Cardiac fibroblast (primary cell): ENCODE measurements at regions not wholly inside any gene's neighbourhood (a gene's known extent, or its start where the extent isn't known, plus 50 kb on each side); places are given as distances from the start of the nearest gene placed in this dataset.

ENCODE experiments used
- DNase-seq, 2 donors: peaks; one replicate each; pipeline versions ENCODE4 v3.0.0 to v3.0.0-alpha.2; 2010; ENCODE audit warnings: low read depth in 2 of 2
- H3K4me3 ChIP-seq, 2 donors: replicated peaks in 1 of 2; 1 replicate in 1 of 2; 2 replicates in 1 of 2; pipeline ENCODE4 v1.5.1; 2011; ENCODE audit warnings: low read depth in 2 of 2, low read length in 2 of 2, mild to moderate bottlenecking in 2 of 2, moderate library complexity in 1 of 2
- CTCF ChIP-seq: IDR thresholded peaks from one replicate; pipeline ENCODE4 v1.5.1; 2011; ENCODE audit warnings: low read depth, mild to moderate bottlenecking, low read length, inconsistent platforms

- TF ChIP-seq CTCF: no peak
- no peak overlapping the region for H3K4me3 ChIP-seq
- DNase-seq: no peak
Observed at GRCh38 chr3:25938566-25939325, 148.9 kb downstream of the OXSM start.

DNA sequence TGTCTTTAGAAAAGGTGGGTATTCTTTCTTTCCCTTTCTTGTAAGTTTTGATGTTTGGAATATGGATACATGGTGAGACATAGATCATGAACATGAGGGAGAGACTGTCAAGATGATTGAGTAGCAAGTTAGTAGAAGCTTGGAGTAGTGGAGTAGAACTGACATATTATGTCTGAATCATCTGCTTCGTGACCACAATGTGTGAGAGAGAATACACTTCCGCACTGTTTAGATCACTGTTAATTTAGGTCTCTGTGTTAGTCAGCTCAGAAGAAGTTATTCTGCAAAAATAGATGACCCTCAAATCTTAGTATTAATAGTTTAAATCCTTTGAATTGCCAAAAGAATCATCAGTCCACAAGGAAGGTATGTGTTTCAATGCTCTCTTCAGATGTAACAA lies 151.0 kb downstream of the OXSM start:
- no peak for DNase-seq
- TF ChIP-seq CTCF: no peak
- H3K4me3 ChIP-seq: no peak overlapping the region

DNA sequence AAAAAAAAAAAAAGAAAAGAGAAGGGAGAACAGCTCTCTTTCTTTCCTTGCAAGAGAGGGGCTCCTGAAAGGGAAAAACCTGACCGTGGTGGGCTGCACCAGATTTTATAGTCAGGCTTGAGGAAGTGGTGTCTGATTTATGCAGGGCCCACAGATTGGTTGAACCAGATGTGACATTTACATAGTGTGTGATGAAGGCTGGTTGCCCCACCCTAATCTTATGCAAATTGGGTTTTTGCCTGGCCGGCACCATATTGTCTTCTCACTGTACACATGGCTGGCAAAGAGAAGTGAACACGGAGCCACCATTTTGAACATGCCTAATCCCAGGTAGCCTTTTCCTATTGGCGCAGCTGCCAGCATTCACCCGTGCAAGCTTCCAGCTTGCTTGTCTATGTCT lies 154.4 kb downstream of the OXSM start:
- no peak for DNase-seq
- no peak overlapping the region for H3K4me3 ChIP-seq
- TF ChIP-seq CTCF: no peak

- H3K4me3 ChIP-seq: no peak overlapping the region
- no peak for TF ChIP-seq CTCF
- DNase-seq: no peak
Observed at GRCh38 chr3:25945366-25945765, 155.5 kb downstream of the OXSM start.

DNA sequence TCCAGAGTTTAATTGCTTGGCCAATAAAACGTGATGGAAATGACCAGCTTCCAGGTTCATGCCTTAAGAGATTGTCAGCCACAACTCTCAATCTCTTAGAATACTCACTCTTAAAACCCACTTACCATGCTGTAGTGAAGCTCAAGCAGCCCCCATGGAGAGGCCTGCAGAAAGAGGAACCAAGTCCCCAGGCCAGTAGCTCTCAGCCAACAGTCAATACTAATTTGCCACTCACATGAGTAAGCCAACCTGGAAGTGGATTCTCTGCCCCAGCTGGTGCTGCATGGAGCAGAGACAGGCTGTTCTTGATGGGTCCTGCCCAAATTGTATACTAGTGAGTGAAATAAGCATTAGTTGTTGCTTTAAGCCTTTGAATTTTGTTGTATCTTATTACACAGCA lies 155.9 kb downstream of the OXSM start:
- H3K4me3 ChIP-seq: no peak overlapping the region
- DNase-seq: no peak
- TF ChIP-seq CTCF: no peak

DNA sequence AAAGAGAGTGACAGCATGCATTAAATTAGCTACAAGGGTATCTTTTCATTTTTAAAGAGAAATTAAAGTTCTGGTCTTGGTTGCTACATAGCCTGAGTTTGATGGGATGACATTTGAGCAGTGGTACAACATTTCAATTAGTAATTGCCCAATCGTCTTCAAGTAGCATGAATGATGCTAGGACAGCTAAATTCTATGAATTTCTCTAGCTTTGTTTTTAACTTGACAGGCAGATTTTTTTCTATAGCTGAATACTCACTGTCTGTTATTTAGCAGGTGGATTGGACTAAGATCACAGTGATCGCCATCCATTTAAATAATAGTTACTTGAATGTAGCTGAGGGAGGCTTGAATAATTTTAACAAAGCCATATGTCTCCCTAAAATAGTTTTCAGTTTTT lies 162.2 kb downstream of the OXSM start:
- TF ChIP-seq CTCF: no peak
- DNase-seq: no peak
- no peak overlapping the region for H3K4me3 ChIP-seq

DNA sequence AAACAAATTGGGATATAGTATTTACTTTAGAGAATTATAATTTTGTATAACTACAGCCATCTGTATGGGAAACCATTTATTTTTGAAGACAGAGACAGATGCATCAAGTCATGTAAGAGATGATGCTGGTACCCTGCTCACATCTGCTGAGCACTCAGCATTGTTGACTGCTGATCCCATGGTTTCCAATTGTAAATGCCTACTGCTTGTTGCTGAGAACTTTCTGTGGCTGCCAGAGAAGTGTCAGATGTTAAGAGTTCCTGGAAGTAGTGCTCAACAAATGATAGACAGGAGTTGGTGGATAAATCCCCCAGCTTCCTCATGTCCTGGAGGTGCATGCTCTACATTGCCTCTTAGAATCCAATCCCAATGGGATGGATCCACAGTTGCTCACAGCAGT lies 167.1 kb downstream of the OXSM start:
- no peak for TF ChIP-seq CTCF
- DNase-seq: no peak
- no peak overlapping the region for H3K4me3 ChIP-seq
